HG03469 (cell line): ENCODE measurements at regions not wholly inside any gene's neighbourhood (a gene's known extent, or its start where the extent isn't known, plus 50 kb on each side); places are given as distances from the start of the nearest gene placed in this dataset.
"Not testable (repeated sequence)": the region's sequence is repeated elsewhere in the genome, so short reads cannot be mapped to it uniquely, and the experiment has no call there.

Experiments used
- ATAC-seq: cut with Tn5 transposase; IDR thresholded peaks from one replicate; pipeline ENCODE4 v1.9.1; 2021; ENCODE audit warnings: mild to moderate bottlenecking, moderate library complexity, moderate number of reproducible peaks; ENCODE audit not compliant: unreplicated experiment

DNA sequence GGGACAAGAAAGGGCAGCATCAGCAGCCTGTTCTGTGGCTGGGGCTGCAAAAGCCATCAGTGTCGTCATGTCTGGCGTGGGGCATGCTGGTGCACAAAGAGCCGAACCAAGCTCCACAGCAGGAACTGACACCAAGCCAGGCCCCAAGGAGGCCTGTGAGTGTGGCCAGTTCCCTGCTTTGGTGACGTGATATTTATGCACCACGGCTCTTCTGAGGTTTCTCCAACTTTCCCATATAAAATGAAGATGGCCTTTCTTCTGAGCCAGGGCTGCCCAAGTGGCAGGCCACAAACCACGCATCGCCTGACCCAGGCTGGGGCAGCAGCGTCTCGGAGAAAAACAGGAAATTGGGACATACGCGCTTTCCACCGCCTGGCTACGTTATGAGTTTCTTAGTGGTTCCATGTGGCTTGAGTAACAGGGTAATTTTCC is 109.9 kb downstream of the RIN2 start:
- no peak for ATAC-seq

DNA sequence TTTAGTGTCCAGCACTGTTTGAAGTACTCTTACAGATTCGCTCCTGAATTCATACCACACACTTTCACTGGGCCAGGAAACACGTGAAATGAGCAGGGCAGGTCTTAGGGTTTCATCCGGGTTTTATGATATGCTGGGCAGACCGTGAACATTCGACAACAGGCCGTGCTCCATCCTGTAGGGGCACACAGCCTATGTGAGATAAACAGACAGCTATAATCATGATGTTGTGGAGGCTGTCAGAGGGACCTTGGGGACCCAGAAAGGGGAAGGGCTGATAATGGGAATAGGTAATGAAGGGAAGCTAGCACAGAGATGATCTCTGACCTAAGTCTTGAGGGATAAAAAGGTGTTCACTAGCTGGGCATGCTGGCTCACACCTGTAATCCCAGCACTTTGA is 110.4 kb downstream of the RIN2 start:
- no peak for ATAC-seq

DNA sequence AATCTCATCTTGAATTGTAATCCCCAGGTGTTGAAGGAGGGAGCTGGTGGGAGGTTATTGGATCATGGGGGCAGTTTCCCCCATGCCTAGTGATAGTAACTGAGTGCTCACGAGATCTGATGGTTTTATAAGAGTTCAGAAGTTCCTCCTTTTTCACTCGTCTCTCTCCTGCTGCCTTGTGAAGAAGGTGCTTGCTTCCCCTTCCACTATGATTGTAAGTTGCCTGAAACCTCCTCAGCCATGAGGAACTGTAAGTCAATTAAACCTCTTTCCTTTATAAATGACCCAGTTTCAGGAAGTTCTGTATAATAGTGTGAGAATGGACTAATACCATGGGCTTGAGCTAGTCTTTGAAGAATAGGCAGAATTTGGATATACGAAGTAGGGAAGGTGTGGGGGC is 113.9 kb downstream of the RIN2 start:
- no peak for ATAC-seq

DNA sequence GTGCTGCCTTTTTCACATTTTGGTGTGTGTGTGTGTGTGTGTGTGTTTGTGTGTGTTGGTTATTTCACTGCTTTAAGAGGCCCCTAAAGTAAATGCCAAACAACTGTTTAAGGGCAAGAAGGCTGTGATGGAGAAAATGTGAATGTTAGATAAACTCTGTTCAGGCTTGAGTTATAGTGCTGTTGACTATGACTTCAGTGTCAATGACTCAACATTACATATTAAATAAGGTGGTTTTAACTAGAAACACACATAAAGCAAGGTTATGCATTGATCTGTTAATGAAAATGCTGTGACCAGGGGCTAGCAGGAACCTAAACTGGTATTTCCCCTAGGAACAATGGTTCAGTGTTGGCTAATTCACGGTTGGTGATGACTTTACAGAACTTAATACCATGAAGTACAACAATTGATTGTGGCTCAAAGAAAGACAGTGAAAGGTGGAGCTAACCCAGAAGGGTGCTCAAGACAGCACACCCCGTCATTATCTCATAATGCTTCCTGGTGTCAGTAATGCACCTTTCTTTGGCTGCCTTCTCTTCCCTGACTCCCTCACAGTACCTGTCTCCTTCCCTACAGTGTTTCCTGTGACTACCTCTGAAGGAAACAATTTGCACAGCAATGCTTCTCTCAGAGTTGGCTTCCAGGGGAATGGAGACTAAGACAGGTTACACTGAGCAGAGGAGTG is 116.1 kb downstream of the RIN2 start:
- ATAC-seq = no peak

DNA sequence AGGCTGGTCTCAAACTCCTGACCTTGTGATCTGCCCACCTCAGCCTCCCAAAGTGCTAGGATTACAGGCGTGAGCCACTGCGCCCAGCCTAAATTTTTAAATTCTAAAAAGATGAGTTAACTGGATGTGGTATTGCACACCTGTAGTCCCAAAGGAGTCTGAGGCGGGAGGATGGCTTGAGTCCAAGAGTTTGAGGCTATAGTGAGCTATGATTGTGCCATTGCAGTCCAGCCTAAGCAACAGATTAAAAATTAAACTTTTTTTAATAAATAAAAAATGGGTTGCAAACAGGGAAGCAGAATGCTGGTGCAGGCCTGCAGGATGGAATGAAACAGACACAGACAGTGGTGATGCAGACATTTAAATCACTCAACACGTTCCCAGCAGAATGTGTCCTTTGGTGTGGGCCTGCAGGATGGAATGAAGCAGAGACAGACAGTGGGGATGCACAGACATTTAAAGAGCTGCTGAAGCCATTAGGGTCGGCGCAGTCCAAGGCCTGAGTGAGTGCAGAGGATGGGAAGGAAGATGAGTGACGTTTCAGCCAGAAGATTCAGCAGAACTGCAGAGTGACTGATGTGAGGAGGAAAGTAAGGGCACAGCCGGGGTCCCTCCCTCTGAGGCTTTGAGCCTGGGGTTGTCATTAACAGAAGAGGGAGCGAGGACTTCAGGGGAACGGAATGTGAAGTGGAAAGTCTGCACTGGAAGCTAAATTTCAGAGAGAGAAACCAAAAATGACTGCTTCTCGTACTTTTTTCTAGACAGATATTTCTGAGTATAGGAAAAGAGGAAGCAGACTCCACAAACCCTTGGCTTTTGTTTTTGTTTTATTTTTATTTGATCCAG is 117.5 kb downstream of the RIN2 start:
- ATAC-seq = no peak

DNA sequence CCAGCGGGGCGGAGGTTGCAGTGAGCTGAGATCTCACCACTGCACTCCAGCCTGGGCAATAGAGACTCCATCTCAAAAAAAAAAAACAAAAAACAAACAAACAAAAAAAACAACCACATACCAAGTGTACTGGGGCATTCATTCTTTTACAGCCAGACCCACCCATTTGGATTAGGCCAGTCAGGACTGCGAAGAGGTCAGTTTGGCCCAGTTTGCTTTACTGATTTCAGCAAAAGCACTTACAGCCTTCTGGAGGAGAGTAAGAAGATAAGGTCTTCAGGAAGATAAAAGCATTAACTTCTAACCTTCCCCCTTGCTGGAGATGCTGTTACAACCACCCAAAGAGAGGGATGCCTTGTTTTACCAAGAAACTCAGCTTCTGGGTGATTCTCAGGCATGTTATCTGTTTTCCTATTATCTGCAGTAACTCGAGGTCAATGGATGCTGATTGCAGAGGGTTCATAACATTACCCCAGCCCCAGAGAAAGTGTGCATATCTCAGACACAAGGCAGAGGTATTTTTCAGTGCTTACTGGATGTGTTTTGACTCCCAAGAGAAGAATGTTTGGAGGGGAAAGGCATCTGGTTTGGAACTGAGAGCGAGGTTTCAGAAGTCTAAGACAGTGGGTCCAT is 118.9 kb downstream of the RIN2 start:
- no peak for ATAC-seq

DNA sequence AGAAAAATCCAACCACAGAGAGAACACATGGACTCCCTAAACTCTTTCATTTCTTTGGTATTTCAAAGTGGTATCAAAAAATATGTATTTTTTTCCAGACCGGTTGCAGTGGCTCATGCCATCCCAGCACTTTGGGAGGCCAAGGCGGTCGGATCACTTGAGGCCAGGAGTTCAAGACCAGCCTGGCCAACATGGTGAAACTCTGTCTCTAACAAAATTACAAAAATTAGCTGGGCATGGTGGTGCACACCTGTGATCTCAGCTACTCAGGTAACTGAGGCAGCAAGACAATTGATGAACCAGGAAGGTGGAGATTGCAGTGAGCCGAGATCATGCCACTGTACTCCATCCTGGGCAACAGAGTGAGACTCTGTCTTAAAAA is 121.8 kb downstream of the RIN2 start:
- ATAC-seq = not testable (repeated sequence)

DNA sequence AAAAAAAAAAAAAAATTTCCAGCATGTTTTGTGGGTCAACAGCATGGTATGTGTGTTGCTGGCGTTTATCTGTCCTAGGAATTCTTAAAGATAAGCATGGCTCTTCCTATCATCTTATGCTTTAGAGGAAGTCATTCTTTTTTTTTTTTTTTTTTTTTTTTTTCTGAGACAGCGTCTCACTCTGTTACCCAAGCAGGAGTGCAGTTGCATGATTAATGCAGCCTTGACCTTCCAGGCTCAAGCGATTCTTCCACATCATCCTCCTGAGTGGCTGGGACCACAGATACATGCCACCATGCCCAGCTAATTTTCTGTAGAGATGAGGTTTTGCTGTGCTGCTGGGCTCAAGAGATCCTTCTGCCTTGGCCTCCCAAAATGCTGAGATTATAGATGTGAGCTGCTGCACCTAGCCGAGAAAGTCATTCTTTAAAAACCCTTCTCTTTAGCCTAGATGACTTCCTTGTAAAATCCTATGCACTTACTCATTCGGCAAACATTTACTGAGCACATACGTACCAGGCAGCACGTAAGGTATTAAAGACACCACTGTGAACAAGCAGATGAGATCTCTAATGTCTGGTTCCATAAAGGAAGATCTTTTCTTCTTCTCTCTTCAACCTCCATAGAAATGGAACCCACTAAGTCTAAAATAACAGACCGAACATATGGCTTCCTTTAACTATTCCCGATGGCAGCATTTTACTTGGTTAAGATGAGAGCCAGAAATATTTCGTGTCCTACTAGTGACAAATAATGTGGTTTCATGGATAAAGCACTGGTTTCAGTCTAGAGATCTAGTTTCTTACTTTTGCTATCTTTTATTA is 122.4 kb downstream of the RIN2 start:
- no peak for ATAC-seq

DNA sequence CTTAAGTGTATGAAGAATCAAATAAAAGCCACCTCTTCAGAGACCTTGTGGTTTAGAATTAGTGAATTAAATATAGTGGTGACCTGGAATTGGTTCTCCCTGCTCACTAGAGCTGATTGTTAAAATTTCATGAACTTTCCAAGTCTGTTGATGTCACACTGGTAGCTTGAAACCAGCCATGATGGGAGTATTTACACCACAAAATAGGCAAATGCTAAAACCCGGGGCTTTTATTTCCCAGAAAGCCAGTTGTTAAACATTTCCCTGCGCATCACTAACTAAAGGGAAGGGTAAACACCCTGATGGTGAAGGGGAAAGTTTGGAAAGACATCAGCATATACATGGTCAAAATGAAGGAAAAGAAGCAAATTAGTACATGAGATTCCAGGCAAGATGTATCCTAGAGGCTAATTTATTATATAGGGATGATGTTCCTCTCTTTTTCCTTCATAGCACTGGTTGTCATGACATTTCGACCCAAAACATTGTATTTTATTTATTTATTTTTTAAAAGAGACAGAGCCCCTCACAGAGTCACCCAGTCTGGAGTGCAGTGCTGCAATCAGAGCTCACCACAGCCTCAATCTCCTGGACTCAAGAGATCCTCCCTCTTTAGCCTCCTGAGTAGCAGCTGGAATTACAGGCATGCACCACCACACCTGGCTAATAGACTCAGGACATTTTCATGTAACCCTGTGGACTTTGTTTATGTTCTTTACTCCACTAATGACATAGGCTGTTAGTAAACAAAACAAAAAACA is 123.2 kb downstream of the RIN2 start:
- ATAC-seq = no peak

DNA sequence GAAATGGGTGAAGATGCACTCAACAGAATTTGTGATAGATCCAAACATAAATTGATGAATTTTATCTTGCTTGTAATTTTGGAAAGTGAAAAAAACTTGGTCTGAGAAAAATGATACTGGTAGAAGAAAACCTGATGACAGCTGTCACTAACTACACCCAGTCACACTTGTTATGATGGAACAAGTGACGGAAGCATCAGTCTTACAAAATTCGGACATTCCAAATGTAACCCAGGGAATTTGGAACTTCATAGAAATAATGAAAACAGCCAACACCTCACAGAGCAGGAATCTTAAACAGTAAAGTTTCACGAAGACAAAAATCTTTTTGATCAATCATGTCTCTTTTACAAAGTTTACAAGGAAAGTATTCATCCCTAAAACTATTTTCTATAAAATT is 123.9 kb downstream of the RIN2 start:
- ATAC-seq = no peak

DNA sequence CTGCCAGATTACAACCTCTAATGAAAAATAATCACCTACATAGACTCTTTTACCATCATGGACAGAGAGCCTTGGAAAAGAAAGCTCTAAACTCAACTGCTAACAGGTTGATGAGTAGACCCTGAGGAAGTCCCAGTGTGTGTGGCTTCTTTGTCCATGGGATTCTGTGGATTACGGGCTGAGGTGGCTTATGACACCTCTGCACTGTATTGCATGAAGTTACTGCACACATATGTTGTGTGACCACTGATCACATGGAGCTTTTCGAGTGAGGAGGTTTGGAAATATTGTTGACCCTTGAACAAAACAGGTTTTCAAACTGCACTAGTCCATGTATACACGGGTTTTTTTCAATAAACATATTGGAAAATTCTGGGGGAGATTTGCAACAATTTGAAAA is 124.4 kb downstream of the RIN2 start:
- ATAC-seq = no peak

DNA sequence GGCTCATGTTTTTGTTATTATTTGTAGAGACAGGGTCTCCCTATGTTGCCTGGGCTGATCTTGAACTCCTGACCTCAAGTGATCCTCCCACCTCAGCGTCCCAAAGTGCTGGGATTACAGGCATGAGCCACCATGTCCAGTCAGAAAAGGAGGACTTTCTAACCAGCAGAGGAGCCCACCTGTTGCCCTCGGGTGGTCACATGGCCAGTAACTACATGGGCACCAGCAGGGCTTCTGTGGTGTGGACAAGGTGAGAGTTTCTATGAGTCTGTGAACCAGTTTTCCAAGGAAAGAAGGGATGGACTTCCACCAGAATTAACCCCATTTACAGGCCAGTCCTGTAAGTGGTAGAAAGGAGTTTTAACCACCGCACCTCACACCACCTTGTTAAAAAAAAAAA is 125.4 kb downstream of the RIN2 start:
- no peak for ATAC-seq

DNA sequence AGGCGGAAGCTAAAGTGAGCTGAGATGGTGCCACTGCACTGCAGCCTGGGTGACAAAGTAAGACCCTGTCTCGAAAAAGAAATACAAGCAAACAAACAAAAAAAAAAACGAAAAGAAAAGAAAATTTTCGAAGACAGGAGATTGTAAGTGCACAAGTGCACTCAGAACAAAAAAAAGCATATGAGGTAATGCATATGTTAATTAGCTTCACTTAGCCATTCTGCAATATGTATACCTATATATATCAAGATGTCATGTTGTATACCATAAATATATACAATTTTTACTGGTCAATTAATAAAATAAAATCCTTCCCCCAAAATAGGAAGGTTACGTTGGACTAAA is 127.5 kb downstream of the RIN2 start:
- no peak for ATAC-seq

DNA sequence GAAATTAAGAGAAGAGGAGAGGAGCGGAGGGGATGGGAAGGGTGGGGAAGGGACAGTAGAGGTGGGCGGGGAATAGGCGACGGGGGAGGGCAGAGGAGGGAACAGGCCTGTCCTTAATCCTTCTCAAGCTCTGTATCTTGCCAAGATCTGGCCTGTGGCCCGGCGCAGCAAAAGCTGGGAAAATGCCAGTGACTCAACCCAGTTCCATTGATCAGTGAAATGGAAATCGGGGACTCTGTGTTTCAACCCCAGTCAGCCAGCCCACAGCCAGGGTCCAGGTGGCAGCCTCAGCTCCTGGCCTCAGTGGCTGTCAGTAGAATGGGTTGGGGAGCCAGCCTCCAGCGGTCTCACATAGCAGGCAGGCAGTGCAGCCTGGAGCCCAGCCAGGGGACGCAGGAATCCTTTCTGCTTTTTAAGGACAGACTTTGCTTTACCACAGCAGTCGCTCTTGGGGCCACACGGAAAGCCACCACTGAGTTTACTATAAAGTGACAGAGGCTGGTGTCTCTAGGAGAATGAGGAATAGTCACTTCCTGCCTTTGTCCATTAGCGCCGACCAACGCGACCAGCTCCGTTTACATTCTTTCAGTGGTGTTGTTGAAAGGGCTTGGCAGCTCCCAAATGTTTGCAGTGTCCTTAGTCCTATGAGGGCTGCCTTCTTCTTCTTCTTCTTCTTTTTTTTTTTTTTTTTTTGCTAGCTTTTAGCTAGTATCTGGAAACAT is 128.0 kb downstream of the RIN2 start:
- ATAC-seq = no peak

DNA sequence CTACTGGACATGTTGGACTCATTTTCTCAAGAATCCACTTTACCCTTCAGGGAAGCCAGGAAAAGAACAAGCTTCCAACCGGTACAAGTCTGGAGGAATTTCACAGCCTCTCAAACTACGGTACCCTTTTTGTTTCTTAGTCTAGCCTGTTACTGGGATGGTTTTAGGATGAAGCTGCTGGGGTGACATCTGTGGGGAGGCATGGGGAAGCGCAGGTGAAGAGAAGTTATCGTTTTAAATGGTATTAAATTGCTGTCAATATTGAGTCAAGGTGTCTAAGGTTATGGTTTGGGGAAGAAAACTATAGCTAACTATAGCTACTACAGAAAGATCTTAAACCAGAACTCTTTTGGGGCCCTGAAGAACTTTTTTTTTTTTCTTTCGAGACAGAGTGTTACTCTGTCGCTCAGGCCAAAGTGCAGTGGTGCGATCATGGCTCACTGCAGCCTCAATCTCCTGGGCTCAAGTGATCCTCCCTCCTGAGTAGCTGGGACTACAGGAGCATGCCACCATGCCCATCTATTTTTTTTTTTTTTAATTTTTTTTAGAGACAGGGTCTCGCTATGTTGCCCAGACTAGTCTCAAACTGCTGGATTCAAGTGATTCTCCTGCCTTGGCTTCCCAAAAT is 128.7 kb downstream of the RIN2 start:
- ATAC-seq = no peak

DNA sequence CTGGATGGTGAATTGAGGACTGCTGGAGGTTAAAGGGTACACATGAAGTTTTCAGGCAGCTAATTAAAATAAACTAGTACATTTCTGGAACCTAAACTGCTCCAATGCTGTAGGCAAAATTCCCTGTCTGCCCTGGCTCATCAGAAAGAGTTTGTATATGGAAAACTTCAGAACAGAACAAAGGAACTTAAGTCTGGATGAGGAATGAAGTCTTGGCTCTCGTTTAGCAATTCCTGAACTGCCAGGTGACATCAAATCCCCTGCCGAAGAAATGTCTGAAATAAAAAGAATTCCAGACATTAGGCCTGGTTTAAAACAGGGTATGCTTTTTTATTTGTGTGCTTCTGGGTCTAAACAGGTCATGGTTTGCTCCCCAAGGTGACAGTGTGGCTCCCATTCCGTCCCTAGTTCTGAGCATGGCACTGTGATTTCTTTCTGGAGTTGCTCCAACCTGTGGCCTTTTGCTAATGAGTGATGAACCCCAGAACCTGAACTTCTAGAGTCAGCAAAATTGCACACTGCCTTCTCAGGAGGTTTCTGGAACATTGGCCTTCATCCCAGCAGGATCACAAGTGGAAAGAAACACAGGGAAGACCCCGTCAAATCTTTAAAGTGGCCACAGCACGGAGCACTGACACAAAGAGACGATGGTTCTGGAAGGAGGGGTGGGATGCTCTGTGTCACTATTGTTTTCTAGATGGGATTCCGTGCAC is 129.4 kb upstream of the NAA20 start:
- no peak for ATAC-seq

DNA sequence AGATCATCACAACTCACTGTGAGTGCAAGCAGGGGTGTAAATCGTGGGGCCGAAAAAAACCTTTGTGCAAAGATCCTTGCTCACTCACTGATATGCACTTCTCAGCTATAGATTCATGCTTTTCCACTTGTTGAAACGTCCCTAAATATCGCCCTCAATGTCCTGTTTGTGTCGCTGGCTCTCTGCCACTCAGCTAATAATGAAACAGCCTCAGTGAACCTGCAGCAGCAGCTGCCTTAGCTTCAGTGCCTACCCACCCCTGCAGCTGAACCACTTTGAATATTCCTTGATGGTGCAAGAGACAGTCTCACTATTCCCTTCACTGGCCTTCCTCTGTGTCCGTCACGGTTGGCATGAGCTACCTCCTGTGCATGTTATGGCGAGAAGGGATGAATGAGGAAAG is 128.9 kb upstream of the NAA20 start:
- ATAC-seq = no peak

DNA sequence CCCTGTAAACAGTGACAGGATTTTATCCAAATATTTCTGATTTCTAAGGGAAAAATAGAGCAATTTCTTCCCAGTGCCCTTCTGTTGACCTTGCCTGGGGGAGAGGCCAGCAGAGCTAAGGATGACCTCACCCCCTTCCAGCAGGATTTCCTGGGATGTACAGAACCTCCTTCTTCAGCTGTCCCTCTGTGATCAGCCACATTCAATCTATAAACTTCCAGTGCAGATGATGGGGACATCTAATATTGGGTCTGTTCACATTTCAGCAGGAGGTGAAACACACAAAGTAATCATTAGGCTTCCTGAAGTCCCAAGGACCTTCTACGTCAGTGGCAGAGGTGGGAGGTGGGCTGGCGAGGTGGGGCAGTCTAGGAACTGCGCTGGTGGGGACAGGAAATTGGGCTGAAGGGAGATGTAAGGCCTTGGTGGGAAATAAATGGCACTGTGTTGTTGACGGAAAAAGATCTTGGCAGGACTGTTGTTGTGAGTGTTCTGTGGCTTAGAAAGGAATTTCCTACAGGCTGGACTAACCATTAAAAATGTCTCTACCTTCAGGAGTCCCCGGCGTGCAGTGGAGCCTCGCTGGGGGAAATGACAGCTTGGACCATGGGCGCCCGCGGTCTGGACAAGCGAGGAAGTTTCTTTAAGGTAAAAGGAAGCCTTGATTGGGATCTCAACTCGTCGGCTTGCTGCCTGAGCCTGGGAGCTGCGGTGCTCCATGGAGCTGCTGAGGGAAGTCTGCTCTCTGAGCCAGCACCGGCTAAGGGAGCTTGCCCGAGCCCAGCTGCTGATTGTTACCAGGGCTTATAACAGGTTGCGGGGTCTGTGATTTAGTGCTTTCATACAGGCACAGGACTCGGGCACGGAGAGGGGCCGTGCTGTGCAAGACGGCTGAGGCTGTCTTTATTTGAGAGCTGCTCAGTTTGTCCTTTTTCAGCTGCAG is 127.9 kb upstream of the NAA20 start:
- ATAC-seq = no peak
